ENCODE measurements at regions not wholly inside any gene's neighbourhood (a gene's known extent, or its start where the extent isn't known, plus 50 kb on each side); places are given as distances from the start of the nearest gene placed in this dataset.

- no peak overlapping the region for H3K9ac ChIP-seq (ENCODE audit: insufficient read depth in 1 of 2, low read depth in 2 of 2, low read length in 2 of 2)
- H3K9me3 ChIP-seq (replicated peaks; ENCODE audit: control insufficient read depth, insufficient read depth, low read depth, low read length) = no peaks in the 10 kb centered on the region
- CTCF ChIA-PET (ENCODE audit: low intra/inter-chr PET ratio) = no interaction called here
- H3K9me1 ChIP-seq (ENCODE audit: control insufficient read depth, insufficient read depth, low read length) = no peaks in the 10 kb centered on the region
- no peaks in the 10 kb centered on the region for H4K20me1 ChIP-seq (replicated peaks; ENCODE audit: control insufficient read depth, insufficient read depth, low read length)
- no peaks in the 10 kb centered on the region for H3K36me3 ChIP-seq (ENCODE audit: control insufficient read depth, insufficient read depth, low read length)
- 0% methylated on average over 5 of the region's 5 CpGs for WGBS (ENCODE audit: insufficient coverage, low coverage, missing lambda C conversion rate)
- POLR2A ChIA-PET = no interaction called here
- FAIRE-seq = no peak
- H3K27me3 ChIP-seq (ENCODE audit: control insufficient read depth in 2 of 2, insufficient read depth in 2 of 2, low read length in 2 of 2) = no peaks in the 10 kb centered on the region
- DNase-seq (ENCODE audit: extremely low read depth in 1 of 4, low spot score in 3 of 4) = no peak
- H3K4me1 ChIP-seq (replicated peaks in 1 of 2; ENCODE audit: control insufficient read depth in 2 of 2, insufficient read depth in 2 of 2, low read length in 2 of 2) = no peaks in the 10 kb centered on the region
- no peak overlapping the region for H3K4me2 ChIP-seq (ENCODE audit: insufficient read depth, low read length)
- in situ Hi-C loops (cut with MboI) (no loop called here), intact Hi-C loops (cut with micrococcal nuclease) (no loop called here)
- no peak overlapping the region for H3K4me3 ChIP-seq
- no peak overlapping the region for H2AFZ ChIP-seq (ENCODE audit: low read depth, low read length)
- H3K27ac ChIP-seq (ENCODE audit: extremely low read depth, low read depth, low read length) = no peak overlapping the region
- BruUV-seq (replicated peaks) = no TSS peak
- H3K79me2 ChIP-seq (ENCODE audit: control insufficient read depth, insufficient read depth, low read length) = no peaks in the 10 kb centered on the region
- ATAC-seq = no peak
- TF ChIP-seq PHF8 (IDR thresholded peaks at IDR 0.05; ENCODE audit: borderline replicate concordance, low read length) (no peak), ZNF445 (CRISPR knock-in tag; IDR thresholded peaks at IDR 0.05; ENCODE audit: low read depth) (no peak), NBN (IDR thresholded peaks at IDR 0.05; ENCODE audit: low read depth) (no peak), CUX1 (CRISPR knock-in tag; IDR thresholded peaks at IDR 0.05) (no peak), ZNF133 (CRISPR knock-in tag; IDR thresholded peaks at IDR 0.05) (no peak), E2F6 (IDR thresholded peaks at IDR 0.05; ENCODE audit: borderline replicate concordance in 1 of 2, extremely low read depth in 1 of 2, insufficient read depth in 1 of 2, insufficient read length in 1 of 2, low read depth in 1 of 2, low read length in 1 of 2, poor library complexity in 1 of 2, severe bottlenecking in 1 of 2) (no peak), HDAC8 (tag; IDR thresholded peaks at IDR 0.05) (no peak), ZC3H8 (IDR thresholded peaks at IDR 0.05) (no peak)
Measured at GRCh38 chr6:19042420-19042819, 655.3 kb downstream of the RNF144B start.
